ENCODE measurements at regions not wholly inside any gene's neighbourhood (a gene's known extent, or its start where the extent isn't known, plus 50 kb on each side); places are given as distances from the start of the nearest gene placed in this dataset.

- TF ChIP-seq POLR2A (IDR thresholded peaks at IDR 0.05) (no peak), CTCF (IDR thresholded peaks at IDR 0.05) (no peak), EP300 (IDR thresholded peaks at IDR 0.05) (no peak)
Observed at GRCh38 chr17:77833769-77834168, 124.7 kb upstream of the TNRC6C start.
